ENCODE measurements at regions not wholly inside any gene's neighbourhood (a gene's known extent, or its start where the extent isn't known, plus 50 kb on each side); places are given as distances from the start of the nearest gene placed in this dataset.

GRCh38 chr10:29131952-29132547 lies 156.8 kb upstream of the LYZL1 start (continued):
- TF ChIP-seq YY1 (IDR thresholded peaks at IDR 0.05; ENCODE audit: borderline replicate concordance in 1 of 3, control insufficient read depth in 1 of 3, extremely low read depth in 1 of 3, insufficient read depth in 3 of 3, insufficient read length in 1 of 3, insufficient replicate concordance in 2 of 3, low read depth in 1 of 3, low read length in 2 of 3) (no peak), MYC (IDR thresholded peaks at IDR 0.05; ENCODE audit: low read depth, low read length) (0 out of 2 replicates have a peak, but pooled peaks have one; percentile 39), MYC (CRISPR knock-in tag; IDR thresholded peaks at IDR 0.05; ENCODE audit: borderline replicate concordance, low read depth) (no peak), CHD1 (IDR thresholded peaks at IDR 0.05; ENCODE audit: low read length) (no peak), RFX5 (IDR thresholded peaks at IDR 0.05; ENCODE audit: low read depth, low read length) (no peak), KDM2B (CRISPR knock-in tag; IDR thresholded peaks at IDR 0.05) (no peak), ETV5 (CRISPR knock-in tag; IDR thresholded peaks at IDR 0.05; ENCODE audit: low read depth) (peak; percentile 82), ZNF41 (CRISPR knock-in tag; conservative IDR thresholded peaks at IDR 0.05) (no peak), HDAC8 (tag; IDR thresholded peaks at IDR 0.05) (no peak), IRF2 (CRISPR knock-in tag; IDR thresholded peaks at IDR 0.05) (no peak), PTTG1 (tag; IDR thresholded peaks at IDR 0.05; ENCODE audit: low read depth) (no peak), HMGN3 (IDR thresholded peaks at IDR 0.05; ENCODE audit: borderline replicate concordance, extremely low read depth, insufficient read length, low read depth, low read length) (peak; percentile 96), RCOR1 (IDR thresholded peaks at IDR 0.05; ENCODE audit: borderline replicate concordance in 1 of 2, low read depth in 2 of 2, low read length in 2 of 2) (peak; percentile 77 to 89), GTF2B (IDR thresholded peaks at IDR 0.05; ENCODE audit: extremely low read depth, insufficient read length) (no peak), ZFP1 (CRISPR knock-in tag; IDR thresholded peaks at IDR 0.05) (no peak), ZNF175 (CRISPR knock-in tag; IDR thresholded peaks at IDR 0.05; ENCODE audit: low read depth) (peak; percentile 76), MIER1 (IDR thresholded peaks at IDR 0.05; ENCODE audit: low read depth) (no peak), SIN3B (IDR thresholded peaks at IDR 0.05; ENCODE audit: low read depth) (no peak), SLC30A9 (CRISPR knock-in tag; IDR thresholded peaks at IDR 0.05) (no peak), RAD21 (CRISPR knock-in tag; conservative IDR thresholded peaks at IDR 0.05 in 1 of 2, IDR thresholded peaks at IDR 0.05 in 1 of 2) (peak; percentile 6 to 16; a peak in 1 of 4 replicates), TRIM24 (IDR thresholded peaks at IDR 0.05) (peak; percentile 78), ZNF395 (CRISPR knock-in tag; IDR thresholded peaks at IDR 0.05) (peak; percentile 77; the same call in 1 of the 2 replicates), SPI1 (IDR thresholded peaks at IDR 0.05; ENCODE audit: borderline replicate concordance, low read depth, low read length) (no peak), CHD4 (IDR thresholded peaks at IDR 0.05; ENCODE audit: insufficient read depth, insufficient replicate concordance, low read depth, low read length, poor library complexity, severe bottlenecking) (no peak), ZNF224 (CRISPR knock-in tag; IDR thresholded peaks at IDR 0.05) (no peak), TBP (optimal IDR thresholded peaks at IDR 0.05; ENCODE audit: low read depth, low read length) (no peak), ELF1 (tag; IDR thresholded peaks at IDR 0.05) (no peak), TAF1 (IDR thresholded peaks at IDR 0.05; ENCODE audit: control insufficient read depth, extremely low read depth, insufficient read depth, low read length, severe bottlenecking) (no peak)
